ENCODE measurements at regions not wholly inside any gene's neighbourhood (a gene's known extent, or its start where the extent isn't known, plus 50 kb on each side); places are given as distances from the start of the nearest gene placed in this dataset.

GRCh38 chr17:77826132-77826873 is 132.2 kb upstream of the TNRC6C start:
- no peak overlapping the region for H3K4me3 Mint-ChIP-seq

GRCh38 chr17:77827039-77827438 is 131.5 kb upstream of the TNRC6C start:
- H3K4me3 Mint-ChIP-seq, result no peak overlapping the region
- H3K4me1 Mint-ChIP-seq, result peaks cover 75% of the 10 kb centered on the region
- no peak for TF ChIP-seq CTCF (IDR thresholded peaks at IDR 0.05)

More at GRCh38 chr17:77826132-77826873, 132.2 kb upstream of the TNRC6C start:
- H3K27ac Mint-ChIP-seq, result no peak overlapping the region
- peaks cover 8% of the 10 kb centered on the region for H3K27me3 Mint-ChIP-seq (ENCODE audit: low read depth, poor library complexity)
- peaks cover 73% of the 10 kb centered on the region for H3K4me1 Mint-ChIP-seq
- no peaks in the 10 kb centered on the region for H3K36me3 Mint-ChIP-seq (ENCODE audit: low read depth)
- no peak for TF ChIP-seq CTCF (IDR thresholded peaks at IDR 0.05)
- no peak for DNase-seq
- H3K9me3 Mint-ChIP-seq, result no peaks in the 10 kb centered on the region

DNA sequence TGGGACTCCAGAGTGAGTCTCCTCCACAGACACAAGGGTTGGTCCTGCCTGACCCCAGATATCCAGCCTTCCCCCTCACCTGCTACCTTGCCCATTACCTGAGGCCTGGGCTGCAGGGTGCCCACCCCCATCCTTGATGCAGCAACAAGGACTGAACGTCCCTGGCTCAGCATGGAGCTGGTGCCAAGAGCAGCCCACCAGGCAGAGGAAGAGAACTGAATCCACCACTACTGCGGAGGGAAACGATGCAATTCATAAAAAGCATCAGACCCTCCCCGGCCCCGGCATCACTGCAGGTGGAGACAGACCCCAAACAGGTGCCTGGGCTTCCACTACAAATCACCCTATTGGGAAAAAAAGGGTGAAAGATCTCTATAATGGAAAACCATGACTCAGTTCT is 131.0 kb upstream of the TNRC6C start:
- H3K36me3 Mint-ChIP-seq (ENCODE audit: low read depth), result no peaks in the 10 kb centered on the region
- H3K4me3 Mint-ChIP-seq, result no peak overlapping the region
- no peaks in the 10 kb centered on the region for H3K9me3 Mint-ChIP-seq
- peaks cover 75% of the 10 kb centered on the region for H3K4me1 Mint-ChIP-seq
- DNase-seq, result no peak
- H3K27me3 Mint-ChIP-seq (ENCODE audit: low read depth, poor library complexity), result peaks cover 9% of the 10 kb centered on the region
- no peak for TF ChIP-seq CTCF (IDR thresholded peaks at IDR 0.05)
- H3K27ac Mint-ChIP-seq, result no peak overlapping the region

More at GRCh38 chr17:77827039-77827438, 131.5 kb upstream of the TNRC6C start:
- H3K9me3 Mint-ChIP-seq, result no peaks in the 10 kb centered on the region
- H3K27ac Mint-ChIP-seq, result no peak overlapping the region
- H3K27me3 Mint-ChIP-seq (ENCODE audit: low read depth, poor library complexity), result peaks cover 8% of the 10 kb centered on the region
- H3K36me3 Mint-ChIP-seq (ENCODE audit: low read depth), result no peaks in the 10 kb centered on the region
- no peak for DNase-seq

DNA sequence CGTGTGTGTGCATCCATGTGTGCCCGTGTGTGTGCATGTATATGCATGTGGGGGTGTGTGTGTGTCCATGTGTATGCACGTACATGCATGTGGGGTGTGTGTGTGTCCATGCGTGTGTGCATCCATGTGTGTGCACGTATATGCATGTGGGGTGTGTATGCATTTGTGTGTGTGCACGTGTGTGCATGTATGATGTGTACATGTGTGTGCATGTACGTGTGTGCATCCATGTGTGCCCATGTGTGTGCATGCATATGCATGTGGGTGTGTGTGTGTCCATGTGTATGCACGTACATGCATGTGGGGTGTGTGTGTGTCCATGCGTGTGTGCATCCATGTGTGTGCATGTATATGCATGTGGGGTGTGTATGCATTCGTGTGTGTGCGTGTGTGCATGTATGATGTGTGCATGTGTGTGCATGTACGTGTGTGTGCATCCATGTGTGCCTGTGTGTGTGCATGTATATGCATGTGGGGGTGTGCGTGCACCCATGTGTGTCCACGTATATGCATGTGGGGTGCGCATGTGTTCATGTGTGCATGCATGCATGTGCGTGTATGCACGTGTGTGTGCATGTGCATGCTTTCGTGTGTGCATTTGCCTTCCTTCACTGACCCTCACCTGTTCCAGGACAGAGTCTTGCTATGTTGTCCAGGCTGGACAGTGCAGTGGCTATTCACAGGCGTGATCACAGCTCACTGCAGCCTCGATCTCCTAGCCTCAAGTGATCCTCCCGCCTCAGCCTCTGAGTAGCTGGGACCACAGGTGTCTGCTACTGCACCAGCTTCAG is 129.6 kb upstream of the TNRC6C start:
- Mint-ChIP-seq H3K4me3 (no peak overlapping the region), H3K27ac (no peak overlapping the region), H3K27me3 (ENCODE audit: low read depth, poor library complexity) (peaks cover 11% of the 10 kb centered on the region), H3K4me1 (peaks cover 74% of the 10 kb centered on the region), H3K36me3 (ENCODE audit: low read depth) (no peaks in the 10 kb centered on the region), H3K9me3 (no peaks in the 10 kb centered on the region)
- no peak for TF ChIP-seq CTCF (IDR thresholded peaks at IDR 0.05)
- DNase-seq, result no peak

- no peak for DNase-seq
- H3K9me3 Mint-ChIP-seq, result no peaks in the 10 kb centered on the region
- peaks cover 14% of the 10 kb centered on the region for H3K27me3 Mint-ChIP-seq (ENCODE audit: low read depth, poor library complexity)
- H3K36me3 Mint-ChIP-seq (ENCODE audit: low read depth), result no peaks in the 10 kb centered on the region
- H3K4me1 Mint-ChIP-seq, result peaks cover 79% of the 10 kb centered on the region
- H3K27ac Mint-ChIP-seq, result peak overlapping the region; percentile 71
- H3K4me3 Mint-ChIP-seq, result no peak overlapping the region
- TF ChIP-seq CTCF (IDR thresholded peaks at IDR 0.05), result no peak
Measured at GRCh38 chr17:77829843-77830799, 128.4 kb upstream of the TNRC6C start.
